Activated CD4-positive, alpha-beta T cell treated with anti-CD3 and anti-CD28 coated beads, Interleukin-10, Interleukin-2, amounts not matched to agents 100 ng/mL and 50 ng/mL, durations not matched to agents 16 hours and 8 hours (primary cell): ENCODE measurements at regions not wholly inside any gene's neighbourhood (a gene's known extent, or its start where the extent isn't known, plus 50 kb on each side); places are given as distances from the start of the nearest gene placed in this dataset.

Experiments used
- DNase-seq: peaks from one replicate; pipeline ENCODE4 v3.0.0-alpha.2; 2020

DNA sequence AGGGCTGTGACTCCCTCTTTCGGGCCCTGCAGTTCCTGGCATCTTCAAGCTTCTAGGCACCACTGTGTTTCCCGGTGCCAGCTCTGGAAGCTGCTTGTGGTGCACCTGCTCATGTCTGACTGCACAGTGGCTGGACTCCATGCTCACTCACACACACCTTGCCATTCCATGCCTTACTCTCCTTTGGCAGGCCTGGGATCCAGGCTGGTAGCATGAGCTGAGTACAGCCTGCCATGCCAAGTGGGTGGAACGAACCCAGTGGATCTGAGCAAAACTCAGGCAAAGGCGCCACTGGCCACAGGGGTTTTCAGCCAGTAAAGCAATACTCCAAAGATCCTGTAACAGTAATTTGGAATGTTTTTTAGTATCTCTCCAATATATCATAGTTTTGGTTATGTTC is 902.7 kb upstream of the USP15 start:
- no peak for DNase-seq

DNA sequence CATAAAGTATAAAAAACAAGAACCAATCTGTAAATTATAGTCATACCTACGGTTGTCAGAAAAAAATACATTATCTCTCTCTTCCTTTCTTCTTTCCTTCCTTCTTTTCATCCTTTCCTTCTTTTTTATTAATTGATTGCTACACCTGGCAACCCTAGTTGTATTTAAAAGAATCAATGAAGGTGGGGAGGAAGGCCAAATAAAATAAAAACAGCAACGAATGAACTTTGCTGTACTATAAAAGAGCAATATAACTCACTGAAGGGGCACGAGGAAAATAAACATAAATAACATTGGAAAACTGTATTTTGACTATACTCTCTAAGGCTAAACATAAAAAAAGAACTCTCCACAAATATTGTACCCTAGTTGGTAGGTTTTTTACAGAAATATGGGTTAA is 898.2 kb upstream of the USP15 start:
- no peak for DNase-seq

DNA sequence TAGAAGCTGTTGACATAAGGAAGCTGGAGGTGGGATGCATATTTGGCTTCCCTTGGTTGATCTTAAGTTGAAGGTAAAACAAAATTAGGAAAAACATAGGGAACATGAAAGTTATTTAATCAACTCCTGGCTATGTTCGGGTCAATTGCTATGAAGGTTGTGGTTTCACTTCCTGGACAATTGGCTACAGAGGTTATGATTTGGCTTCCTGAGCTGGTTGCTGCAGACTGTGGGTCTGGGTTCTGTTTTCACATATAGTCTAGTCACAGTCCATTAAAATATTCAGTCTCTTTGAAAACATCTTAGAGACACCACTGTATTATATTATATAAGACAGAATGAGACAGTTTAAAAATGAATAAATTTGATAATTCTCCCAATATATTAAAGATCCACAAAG is 895.2 kb upstream of the USP15 start:
- no peak for DNase-seq

DNA sequence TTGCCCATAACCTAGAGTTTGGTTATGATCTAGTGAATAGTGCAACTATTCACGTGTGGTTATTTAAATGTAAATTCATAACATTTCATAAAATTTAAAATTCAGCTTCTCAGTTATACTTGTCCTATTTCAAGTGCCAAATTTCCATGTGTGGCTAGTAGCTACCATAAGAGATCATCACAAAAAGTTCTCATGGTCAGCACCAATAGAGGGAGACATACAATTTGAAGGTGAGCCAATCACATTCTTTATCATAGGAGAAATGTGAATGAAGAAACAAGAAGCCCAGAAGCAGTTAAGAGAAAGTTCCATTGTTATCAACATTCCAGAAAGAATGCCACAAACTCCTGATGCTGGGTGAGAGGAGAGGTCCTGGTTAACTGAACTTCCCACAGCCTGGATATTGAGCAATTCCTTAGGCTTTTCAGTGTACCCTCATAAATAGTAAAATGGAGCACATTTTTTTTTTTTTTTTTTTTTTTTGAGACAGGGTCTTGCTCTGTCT is 892.9 kb upstream of the USP15 start:
- DNase-seq: no peak

DNA sequence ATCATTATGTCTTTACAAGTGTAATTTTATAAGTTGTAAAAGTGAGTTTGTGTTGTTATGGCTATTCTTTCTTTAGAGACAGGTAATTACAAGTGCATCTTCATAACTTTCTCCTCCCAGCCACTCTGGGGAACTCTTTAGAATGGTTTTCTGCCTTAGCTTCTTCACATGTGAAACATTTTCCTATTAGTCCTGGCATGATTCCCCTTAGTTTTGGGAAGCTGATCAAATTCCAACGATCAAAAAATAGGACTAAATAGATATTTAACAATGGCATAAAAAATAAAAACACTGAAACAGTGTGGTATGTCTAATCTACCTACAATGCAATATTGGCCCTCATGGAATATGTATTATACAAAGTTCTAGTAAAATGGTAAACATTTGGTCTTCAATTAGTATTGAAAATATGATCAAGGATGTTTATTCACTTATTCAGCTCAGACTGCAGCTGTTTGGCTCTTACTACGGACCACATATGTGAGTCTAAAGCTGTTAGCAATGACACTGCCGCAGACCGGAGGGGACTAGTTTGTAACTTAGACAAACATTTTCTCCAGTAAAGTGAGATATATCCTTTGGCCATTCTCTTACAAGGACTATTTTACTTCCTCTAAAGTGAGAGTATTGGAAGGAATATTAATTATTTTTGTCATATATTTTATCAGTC is 890.8 kb upstream of the USP15 start:
- no peak for DNase-seq

DNA sequence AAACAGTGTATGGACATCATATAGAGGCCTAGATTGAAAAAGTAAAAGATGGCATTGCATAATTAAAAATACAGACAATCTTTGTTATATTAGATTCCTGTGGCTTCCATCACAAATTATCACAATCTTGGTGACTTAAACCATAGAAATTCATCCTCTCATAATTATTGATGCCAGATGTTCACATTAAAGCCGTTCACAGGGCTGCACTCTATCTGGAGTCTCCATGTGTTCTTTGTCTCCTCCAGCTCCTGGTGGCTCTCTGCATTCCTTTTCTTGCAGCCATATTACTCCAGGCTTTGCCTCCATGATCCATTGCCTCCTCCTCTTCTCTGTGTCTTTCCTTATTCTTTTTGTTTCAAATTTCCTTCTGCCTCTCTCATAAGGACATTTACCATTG is 875.7 kb upstream of the USP15 start:
- DNase-seq: no peak

DNA sequence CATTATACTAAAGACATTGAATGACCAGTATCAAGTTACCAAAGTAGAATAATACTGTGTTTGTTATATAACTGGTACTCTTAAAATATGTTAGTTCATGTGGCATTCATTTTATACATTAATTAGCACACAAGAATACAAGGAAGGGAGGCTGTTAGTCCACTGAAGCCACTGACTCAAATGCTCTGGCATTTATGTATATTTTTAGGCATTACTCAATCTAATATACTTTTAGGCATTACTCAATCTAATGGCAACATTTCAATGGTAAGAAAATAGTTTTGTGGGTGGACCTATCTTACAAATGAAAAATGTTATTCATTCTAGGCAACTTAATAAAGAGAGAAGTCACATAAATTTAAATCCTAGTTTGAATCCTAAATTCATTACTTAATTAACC is 874.4 kb upstream of the USP15 start:
- DNase-seq: no peak

DNA sequence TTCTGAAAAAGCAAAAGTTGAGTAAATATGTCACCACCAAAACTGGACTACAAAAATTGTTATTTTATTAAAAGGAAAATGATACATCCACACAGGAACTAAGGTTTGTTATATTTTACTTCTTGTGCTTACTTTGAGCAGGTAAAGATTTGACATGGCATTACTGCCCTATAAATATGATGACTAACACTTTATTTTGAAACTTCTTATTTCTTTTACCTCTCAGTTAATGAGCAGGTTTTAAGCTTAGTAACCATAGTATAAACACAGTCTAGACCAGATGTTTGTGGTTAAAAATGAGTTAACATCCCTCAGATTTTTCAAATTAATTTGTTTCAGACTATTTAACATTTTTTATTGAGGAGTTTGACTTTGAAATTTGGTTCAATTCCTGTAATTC is 862.5 kb upstream of the USP15 start:
- no peak for DNase-seq

DNA sequence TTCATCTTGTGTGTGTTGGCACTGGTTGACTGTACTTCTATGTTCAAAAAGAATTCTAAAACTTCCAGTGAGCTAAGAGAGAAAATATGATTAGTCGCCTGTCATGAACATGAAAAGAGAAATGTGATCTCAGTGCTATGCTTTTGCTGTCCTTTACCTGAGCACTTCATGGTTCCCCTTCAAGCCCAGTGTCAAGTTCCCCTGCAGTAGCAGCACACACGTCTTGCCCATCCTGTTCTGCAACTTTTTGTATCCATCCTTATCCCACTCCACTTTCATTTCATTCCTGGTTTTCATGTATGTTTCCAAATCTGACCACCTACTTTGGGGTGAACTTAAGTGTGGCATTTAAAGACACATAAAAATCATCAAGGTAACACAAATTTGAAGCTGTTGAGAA is 848.0 kb upstream of the USP15 start:
- DNase-seq: no peak

DNA sequence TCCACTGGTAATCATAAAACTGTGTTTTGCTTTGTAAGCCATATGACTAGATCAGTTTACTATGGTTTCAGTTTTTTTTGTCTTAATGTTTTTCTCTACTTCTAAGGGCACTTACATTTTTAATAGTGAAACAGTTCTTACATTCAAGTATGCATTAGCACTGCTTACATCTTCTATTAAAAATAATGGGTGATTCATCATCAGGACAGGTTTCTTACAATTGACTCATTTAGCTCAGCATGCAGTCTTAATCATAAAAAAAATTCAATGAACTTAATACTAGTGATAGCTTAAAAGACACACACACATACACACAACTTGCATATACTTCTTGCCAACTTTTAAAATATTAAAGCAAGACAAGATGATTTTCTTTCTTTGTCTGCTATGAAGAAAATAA is 845.7 kb upstream of the USP15 start:
- no peak for DNase-seq

DNA sequence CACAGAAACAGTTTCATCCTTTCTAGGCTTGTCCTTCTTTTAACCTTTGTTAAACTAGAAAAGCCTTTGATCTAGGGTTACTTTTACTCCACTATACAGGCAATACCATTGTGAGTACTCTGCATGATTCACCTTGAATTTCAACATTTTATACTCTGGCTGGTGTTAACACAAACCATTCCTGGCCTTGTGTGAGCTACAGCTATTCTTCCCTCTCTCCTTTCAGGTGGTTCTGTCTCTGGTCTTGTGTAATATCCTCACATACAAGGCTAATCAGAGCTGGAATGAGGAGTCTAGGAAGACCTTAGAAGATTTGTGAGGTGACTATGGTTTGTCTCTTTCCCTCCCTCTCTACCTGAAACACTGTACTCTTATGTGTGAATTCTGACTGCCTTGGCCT is 837.4 kb upstream of the USP15 start:
- no peak for DNase-seq

DNA sequence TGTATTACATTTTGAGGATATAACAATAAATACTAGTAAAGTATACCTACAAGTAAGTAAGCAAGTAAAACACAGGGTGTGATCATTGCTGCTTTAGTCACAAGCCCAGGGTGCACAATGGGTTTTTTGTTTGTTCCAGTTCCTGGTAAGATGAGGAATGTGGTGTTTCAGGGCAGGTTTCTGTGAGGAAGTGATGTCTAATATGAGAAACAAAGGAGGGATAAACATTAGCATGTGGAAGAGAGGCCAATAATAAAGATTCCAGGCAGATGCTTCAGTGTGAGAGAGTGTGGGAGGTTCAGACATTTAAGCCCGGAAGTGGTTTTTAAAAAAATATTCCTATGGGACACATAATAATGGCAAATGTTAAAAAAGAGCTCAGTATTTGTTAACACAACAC is 808.1 kb upstream of the USP15 start:
- no peak for DNase-seq

DNA sequence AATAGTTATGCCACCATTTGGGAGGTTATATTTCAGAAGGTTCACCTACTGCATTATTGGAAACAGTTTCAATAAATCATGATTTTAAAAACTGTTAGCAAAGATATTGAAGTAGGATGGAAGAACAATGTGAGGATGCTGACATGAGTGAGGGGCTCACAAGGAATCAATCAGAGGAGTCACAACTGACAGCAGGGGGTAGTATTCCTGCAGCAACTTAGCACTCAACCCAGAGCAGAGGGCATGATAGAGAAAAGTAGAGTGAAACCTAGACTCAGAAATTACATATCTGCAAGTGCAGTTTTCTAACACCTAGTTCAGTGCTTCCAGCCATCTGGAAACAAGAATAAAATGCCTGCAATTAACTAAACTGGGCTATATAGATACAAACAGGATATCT is 772.5 kb upstream of the USP15 start:
- DNase-seq: no peak

DNA sequence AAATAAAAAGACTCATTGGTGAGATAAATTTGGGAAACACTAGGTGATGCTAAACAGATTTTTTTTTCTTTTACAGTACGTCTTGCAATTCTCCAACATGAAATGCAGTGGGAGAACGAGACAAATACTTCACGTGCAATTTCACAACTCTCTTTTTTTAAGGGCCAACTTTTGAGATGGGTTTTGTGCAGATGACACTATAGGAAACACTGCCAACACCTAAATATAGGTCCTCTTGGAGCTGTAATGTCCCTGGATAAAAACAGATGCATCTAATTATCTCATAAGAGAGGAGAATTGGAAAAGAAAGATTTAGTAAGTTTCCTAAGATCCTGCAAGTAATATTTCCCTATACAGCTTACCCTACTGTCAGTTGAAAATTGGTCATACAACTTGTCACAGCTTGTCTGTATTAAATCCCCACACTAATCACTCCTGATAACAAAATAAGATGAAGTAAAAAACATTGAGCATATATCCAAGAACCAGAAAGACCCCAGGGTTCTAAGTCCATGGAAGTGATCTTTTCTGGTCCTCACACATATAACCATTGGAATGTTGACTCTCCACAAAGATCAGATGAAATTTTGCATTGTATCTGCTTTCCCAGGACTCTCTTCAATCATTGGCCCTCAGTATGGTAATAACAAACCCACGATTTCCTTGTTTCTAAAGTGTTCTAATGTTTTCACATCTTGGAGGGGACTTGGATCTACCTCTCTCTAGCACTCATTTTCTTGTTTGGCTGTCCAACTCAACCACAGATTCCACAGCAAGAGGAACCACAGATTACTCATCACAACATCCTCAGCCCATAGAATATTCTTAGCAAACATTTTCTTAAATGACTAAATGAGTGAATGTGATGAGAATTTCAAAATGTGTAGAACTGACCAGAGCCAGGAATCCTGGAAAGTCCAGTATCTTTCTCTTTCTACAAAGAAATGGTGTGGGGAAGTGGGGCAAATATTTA is 769.4 kb upstream of the USP15 start:
- DNase-seq: no peak

DNA sequence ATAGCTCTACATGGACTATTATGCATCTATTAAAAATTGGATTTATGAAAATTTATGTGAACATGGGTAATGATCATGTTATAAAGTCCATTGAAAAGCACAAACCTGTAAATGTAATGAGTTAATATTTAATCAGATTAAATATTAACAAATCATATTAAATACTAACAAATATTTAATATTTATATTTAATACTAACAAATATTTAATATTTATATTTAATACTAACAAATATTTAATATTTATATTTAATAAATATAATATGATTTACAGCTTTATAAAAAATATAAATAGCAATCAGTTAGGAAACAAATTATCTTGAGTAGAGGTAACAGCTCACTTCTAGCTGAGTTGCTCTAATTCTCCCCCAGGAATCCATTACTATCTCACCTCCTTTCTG is 758.0 kb upstream of the USP15 start:
- no peak for DNase-seq

DNA sequence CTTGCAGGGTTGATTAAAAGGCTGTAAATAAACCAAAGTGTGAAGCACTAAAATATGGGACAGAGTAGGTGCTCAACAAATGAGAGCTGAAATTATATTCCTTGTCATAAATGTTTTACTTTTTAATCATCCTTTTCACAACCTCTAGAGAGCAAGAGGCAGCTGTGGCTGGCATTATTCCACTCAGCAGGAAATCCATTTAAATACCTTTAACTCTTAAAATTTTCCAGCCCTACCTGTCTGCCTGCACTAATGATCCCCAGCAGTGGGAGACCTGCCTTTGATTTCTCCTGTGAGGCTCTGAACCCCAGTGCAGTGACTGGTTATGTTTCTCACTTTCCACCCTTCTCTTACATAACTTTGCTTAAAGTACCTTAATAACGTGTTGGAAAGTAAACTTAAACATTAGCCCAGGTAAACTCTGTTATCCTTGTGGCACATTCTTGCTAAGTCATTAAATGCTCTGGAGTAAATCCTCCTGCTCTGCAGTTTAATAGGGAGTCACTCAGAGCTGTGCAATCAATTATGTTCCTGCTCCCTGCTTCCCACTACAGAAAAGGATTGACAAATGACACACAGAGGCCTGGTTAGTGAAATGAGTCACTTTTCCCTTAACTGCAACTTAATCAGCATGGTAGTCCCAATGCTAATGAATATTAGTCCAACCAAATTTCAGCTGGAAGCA is 755.7 kb upstream of the USP15 start:
- DNase-seq: no peak

DNA sequence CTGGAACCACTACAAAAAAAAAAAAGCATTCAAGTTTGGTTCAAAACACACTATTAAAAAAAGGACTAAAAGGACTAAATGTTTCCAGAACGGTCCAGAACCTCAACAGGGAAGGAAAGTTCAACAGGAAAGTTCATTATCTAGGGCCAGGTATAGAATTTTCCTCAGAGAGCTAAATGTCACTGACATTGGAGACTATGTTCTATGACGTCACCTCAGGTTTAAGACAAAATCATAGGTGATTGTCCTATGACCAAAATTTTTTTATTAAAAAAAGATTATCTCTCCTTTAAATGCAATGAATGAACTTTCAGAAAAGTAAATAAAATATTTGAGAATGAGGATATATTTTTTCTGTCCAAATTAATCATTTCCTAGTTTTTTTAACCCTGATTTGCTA is 746.7 kb upstream of the USP15 start:
- DNase-seq: no peak

DNA sequence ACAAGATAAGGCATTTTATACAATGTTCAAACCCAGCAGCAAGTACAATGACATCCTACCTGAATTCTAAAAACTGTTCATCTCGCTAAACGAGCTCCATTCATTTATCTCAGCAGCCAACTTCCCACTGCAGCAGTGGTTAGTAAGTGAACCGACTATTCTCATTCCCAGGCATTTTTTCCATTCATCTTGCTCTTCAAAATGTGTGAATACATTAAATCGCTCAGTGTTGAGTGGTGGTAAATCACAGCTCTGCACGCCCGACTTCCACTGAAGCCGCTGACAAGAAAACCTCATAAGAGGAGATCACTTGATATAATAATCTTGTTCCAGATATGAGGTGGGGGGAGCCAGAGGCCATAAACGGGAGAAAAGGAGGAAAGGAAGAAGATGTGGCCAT is 746.2 kb upstream of the USP15 start:
- DNase-seq: no peak

DNA sequence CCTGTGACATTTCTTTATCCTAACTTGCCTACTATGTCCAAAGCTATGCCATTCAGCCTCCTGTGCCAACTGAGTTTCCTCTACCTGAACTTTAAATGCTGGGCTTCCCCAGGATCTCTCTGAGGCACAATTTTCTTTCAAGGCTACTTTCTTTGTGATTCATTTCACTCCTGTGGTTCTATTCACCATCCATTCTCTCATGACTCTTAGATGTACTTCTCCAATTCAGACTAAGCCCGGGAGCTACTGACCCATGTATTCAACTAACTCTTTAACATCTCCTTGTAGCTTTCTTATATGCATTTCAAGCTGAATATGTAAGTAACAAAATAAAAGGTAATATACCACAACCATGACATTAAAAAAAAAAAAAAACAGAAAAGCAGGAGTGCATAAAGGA is 738.9 kb upstream of the USP15 start:
- no peak for DNase-seq

DNA sequence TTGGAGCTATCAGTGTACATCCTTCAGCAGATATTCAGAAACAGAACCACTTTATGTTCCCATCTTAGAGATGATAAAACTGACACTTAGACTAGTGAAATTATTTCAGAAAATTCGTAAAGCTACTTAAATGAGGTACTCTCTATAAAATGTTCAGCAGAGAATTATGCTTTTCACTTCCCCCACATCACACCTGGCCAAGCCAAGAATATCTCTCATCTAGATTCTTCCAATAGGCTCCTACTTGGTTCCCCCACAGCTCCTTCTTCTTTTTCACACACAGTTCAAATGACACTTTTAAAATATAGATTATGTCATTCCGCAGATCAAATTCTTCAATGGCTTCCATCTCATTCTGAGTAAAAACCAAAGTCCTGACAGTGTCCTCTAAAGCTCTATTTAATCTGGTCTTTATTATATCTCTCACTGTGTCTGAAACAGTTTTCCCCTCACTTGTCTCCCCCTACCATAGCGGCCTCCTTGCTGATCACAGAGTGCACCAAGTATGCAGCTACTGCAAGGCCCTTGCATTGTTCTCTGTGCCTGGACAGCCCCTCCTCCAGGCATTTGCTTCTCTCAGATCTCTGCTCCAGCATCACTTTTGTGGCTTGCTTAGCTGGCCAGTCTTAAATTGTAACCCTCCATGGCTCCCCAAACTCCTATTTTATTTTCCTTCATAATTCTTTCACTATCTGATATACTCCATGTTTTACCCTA is 736.8 kb upstream of the USP15 start:
- DNase-seq: no peak

DNA sequence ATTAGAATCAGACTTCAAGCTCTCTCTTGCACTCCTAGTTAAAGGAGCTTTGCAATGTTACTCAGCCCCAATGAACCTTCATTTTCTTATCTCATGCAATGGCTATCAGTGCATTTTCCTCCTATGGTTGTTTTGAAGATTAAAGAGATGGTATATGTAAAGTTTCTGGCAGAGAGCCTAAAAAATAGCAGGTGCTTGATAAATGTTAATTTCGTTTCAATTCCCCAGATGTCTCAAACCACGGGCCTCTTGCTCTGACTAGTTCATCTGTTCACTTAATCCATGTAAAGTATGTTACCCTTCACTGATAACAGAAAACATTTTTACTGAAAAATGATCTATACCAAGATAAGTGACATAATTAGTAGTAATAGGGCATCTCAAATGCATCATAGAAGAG is 735.4 kb upstream of the USP15 start:
- no peak for DNase-seq

DNA sequence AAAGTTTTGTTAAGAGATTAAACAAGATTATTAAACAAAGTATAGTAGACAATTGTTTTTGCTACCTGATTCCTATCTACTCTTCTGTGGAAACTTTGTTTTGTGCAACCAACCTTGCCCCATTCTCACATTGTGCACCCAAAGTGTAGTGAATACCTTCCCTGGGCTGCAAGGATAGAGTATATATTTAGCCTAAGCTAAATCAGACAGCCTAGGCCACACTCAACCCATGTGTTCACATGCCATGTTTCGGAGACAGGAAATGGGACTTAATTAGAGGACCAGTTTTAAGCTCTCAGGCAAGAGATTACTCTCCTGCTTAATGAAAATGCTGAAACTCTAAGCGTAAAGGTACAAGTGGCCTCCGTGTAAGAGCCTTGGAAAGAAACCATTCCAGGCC is 734.9 kb upstream of the USP15 start:
- DNase-seq: no peak

DNA sequence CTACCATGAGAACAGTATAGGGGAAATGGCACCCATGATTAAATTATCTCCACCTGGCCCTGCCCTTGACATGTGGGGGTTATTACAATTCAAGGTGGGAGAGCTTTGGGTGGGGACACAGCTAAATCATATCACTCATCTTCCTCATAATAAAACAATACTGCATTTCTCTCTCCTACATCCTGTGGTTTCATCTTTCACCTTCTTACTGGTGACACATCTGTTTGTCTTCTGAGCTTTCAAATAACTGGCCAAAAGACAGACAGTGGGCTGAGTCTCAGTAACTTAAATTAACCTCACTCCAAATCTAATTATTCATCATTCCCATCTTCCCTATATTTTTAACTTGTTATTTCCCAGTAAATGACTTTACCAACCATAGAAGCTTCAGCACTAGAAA is 729.7 kb upstream of the USP15 start:
- no peak for DNase-seq
